Gastrocnemius medialis (tissue), 4 donors: ENCODE measurements at regions not wholly inside any gene's neighbourhood (a gene's known extent, or its start where the extent isn't known, plus 50 kb on each side); places are given as distances from the start of the nearest gene placed in this dataset.

Source experiments
- ATAC-seq, 2 donors: fragments of 150-250 bp; one replicate each; pipeline ENCODE4 v1.9.1; 2016
- DNase-seq, 2 donors: peaks; one replicate each; pipeline ENCODE4 v3.0.0-alpha.2; 2019
- H3K27ac ChIP-seq, 4 donors: fragments of 200-600 bp; sonication (generic); 1 replicate in 1 of 4; 2 replicates in 3 of 4; pipeline ENCODE4 v1.5.1; 2016 to 2018; ENCODE audit warnings: mild to moderate bottlenecking in 2 of 4, moderate library complexity in 1 of 4
- H3K27me3 ChIP-seq, 3 donors: fragments of 200-600 bp; sonication (generic) in 2 of 3; 1 replicate in 1 of 3; 2 replicates in 2 of 3; pipeline versions ENCODE4 v1.5.1 to v1.6.0; 2016 to 2019; ENCODE audit warnings: mild to moderate bottlenecking in 1 of 3, moderate library complexity in 1 of 3
- H3K36me3 ChIP-seq, 2 donors: fragments of 200-600 bp; sonication (generic) in 1 of 2; one replicate each; pipeline ENCODE4 v1.5.1; 2017 to 2018
- H3K4me1 ChIP-seq, 2 donors: fragments of 200-600 bp; sonication (generic) in 1 of 2; one replicate each; pipeline ENCODE4 v1.5.1; 2016 to 2017; ENCODE audit warnings: mild to moderate bottlenecking in 2 of 2
- H3K4me3 ChIP-seq, 4 donors: fragments of 200-600 bp; sonication (generic) in 3 of 4; 1 replicate in 1 of 4; 2 replicates in 3 of 4; pipeline ENCODE4 v1.5.1; 2016 to 2019; ENCODE audit warnings: mild to moderate bottlenecking in 2 of 4
- H3K9me3 ChIP-seq, 3 donors: fragments of 200-600 bp; sonication (generic) in 2 of 3; 1 replicate in 1 of 3; 2 replicates in 2 of 3; pipeline ENCODE4 v1.5.1; 2016 to 2019
- POLR2A ChIP-seq, 2 donors: fragments of 450-650 bp; IDR thresholded peaks; one replicate each; pipeline ENCODE4 v1.6.1; 2017; ENCODE audit warnings: antibody characterized with exemption in 2 of 2, mild to moderate bottlenecking in 2 of 2, moderate library complexity in 2 of 2
- in situ Hi-C, 4 donors: fragments of 200-750 bp; cut with MboI; loops; one replicate each; pipeline versions ENCODE4 v1.15.0 to v1.8.0; 2017; ENCODE audit warnings: low sequenced_read_pairs in 4 of 4
- intact Hi-C: fragments of 100-400 bp; cut with DNase I; formaldehyde crosslinking; loops from one replicate; pipeline ENCODE4 v1.15.1; 2023; ENCODE audit warnings: low total_unique reads
- TF ChIP-seq, protein P1 (sequence below), 5 experiments: fragments of 450-650 bp in 3 of 5; fragments of 200-600 bp in 2 of 5; sonication (generic) in 2 of 5; IDR thresholded peaks in 4 of 5; conservative IDR thresholded peaks in 1 of 5; 1 replicate in 4 of 5; 2 replicates in 1 of 5; pipeline ENCODE4 v1.5.1; 2016 to 2019; ENCODE audit warnings: antibody characterized with exemption in 5 of 5, mild to moderate bottlenecking in 3 of 5, moderate library complexity in 3 of 5

DNA sequence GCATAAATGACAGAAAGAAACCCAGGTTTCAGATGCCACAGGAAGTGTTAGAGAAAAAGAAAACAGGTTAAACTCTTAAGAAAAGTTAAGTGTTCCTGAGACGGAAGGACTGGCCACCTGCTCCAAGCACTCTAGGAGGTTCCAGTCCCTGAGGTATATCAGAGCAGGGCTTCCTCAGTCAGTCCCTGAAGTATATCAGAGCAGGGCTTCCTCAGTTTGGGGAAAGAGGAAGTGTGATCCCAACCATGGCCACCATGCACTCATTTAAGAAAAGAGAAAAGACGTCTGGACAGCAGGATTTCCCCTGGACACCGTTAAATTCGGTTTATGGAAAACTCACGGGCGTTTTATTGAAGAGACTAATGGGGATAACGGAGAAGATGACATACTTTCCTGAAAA, 133.4 kb upstream of the PFKP start:
- Histone ChIP-seq H3K4me3 (no peak overlapping the region), H3K27ac (no peak overlapping the region), H3K9me3 (no peaks in the 10 kb centered on the region), H3K36me3 (no peaks in the 10 kb centered on the region), H3K4me1 (no peaks in the 10 kb centered on the region), H3K27me3 (peaks cover 0 to 16% (median 12%) of the 10 kb centered on the region in 3 donors)
- intact Hi-C loops (no loop called here), in situ Hi-C loops (loop anchor here in 1 of 4 donors (25.0 kb wide), 1 partner anchor 253 kb away; no protein-coding TSS in a partner anchor)
- ATAC-seq (no peak), DNase-seq (no peak)
- TF ChIP-seq, protein P1, sequence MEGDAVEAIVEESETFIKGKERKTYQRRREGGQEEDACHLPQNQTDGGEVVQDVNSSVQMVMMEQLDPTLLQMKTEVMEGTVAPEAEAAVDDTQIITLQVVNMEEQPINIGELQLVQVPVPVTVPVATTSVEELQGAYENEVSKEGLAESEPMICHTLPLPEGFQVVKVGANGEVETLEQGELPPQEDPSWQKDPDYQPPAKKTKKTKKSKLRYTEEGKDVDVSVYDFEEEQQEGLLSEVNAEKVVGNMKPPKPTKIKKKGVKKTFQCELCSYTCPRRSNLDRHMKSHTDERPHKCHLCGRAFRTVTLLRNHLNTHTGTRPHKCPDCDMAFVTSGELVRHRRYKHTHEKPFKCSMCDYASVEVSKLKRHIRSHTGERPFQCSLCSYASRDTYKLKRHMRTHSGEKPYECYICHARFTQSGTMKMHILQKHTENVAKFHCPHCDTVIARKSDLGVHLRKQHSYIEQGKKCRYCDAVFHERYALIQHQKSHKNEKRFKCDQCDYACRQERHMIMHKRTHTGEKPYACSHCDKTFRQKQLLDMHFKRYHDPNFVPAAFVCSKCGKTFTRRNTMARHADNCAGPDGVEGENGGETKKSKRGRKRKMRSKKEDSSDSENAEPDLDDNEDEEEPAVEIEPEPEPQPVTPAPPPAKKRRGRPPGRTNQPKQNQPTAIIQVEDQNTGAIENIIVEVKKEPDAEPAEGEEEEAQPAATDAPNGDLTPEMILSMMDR (IDR thresholded peaks at IDR 0.05 in 4 of 5, conservative IDR thresholded peaks at IDR 0.05 in 1 of 5), result no peak
- no peak for TF ChIP-seq POLR2A (IDR thresholded peaks at IDR 0.05)

DNA sequence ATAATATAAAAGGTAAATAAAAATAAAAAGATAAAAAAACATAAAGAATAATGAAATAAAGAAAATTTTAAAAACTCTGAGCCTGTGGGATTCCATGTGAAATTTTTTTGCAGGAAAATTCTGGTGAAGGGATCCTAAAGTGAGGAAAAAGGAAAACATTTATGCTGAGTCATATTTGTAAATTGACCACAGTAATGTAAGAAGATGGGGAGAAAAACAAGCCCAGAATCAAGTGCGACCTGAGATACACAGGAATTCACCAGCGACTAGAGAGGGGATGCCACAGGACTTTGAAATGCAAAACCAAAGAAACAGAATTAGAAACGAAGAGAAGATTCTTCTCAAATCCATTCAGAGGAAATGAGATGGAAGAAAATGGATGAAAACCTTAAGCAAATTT, 133.8 kb upstream of the PFKP start:
- H3K36me3 ChIP-seq, result no peaks in the 10 kb centered on the region
- H3K9me3 ChIP-seq, result no peaks in the 10 kb centered on the region
- intact Hi-C loops (no loop called here), in situ Hi-C loops (loop anchor here in 1 of 4 donors (25.0 kb wide), 1 partner anchor 254 kb away; no protein-coding TSS in a partner anchor)
- TF ChIP-seq POLR2A (IDR thresholded peaks at IDR 0.05), result no peak
- no peak overlapping the region for H3K4me3 ChIP-seq
- peaks cover 0 to 16% (median 9%) of the 10 kb centered on the region in 3 donors for H3K27me3 ChIP-seq
- no peak for DNase-seq
- ATAC-seq, result no peak
- no peak overlapping the region for H3K27ac ChIP-seq
- no peaks in the 10 kb centered on the region for H3K4me1 ChIP-seq

DNA sequence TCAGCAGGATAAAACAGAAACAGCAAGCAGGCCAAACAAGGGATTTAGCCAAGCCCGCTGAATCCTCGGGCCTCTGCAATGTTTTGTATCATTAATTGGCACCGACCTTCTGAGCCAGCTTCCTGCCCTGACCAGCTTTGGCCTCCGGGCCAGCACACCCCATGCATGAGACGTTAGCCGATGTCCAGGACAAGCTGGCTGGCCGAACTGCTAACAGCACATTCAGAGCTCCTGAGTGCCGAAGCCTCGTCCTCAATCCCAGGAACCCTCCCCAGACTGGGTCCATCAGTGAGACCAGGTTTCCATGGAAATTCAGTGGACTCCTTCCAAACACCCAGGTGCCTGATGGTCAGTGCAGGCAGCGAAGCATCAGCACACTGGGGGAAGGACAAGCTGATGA, 134.3 kb upstream of the PFKP start:
- TF ChIP-seq POLR2A (IDR thresholded peaks at IDR 0.05), result no peak
- no peaks in the 10 kb centered on the region for H3K36me3 ChIP-seq
- no peaks in the 10 kb centered on the region for H3K9me3 ChIP-seq
- no peaks in the 10 kb centered on the region for H3K4me1 ChIP-seq
- in situ Hi-C loops, result loop anchor here in 1 of 4 donors (25.0 kb wide), 1 partner anchor 254 kb away; no protein-coding TSS in a partner anchor
- no peak for ATAC-seq
- H3K27me3 ChIP-seq, result peaks cover 0 to 16% (median 4%) of the 10 kb centered on the region in 3 donors
- no peak overlapping the region for H3K4me3 ChIP-seq
- H3K27ac ChIP-seq, result no peak overlapping the region
- intact Hi-C loops, result no loop called here
- no peak for DNase-seq

DNA sequence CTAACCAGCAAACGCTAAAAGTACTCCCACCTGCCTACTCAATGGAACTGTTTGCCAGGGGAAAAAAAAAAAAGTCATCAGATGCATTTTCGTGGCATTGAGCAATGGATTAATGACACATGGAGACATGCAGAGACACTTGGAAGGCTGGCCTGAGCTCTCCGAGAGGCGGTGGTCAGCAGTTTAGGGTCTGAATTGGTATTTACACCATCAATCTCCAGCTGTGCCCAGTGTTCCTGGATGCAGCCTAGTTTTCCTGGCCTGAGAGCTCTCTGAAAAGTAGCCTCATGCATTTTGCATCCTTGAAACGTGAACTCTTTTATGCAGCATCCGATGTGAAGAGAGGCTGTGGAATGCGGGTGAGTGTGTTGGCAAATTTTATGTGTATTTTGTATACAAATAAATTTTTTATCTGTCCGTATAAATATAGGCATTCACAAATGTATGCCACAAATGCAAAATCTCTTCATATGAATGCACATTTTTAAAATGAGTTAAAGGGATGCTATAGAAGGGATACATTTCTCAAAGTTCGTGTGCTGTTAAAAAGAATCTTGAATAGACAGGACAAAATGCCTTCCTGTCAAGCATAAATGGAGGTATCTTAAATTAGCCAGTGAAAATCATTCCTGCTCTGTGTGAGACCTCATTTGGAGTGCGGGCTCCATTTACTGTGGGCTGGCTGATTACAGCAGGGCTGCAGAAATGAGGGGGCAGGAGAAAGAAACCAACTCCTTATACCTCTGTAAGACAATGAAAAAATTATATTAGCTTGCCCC, 137.7 kb upstream of the PFKP start:
- no peaks in the 10 kb centered on the region for H3K9me3 ChIP-seq

DNA sequence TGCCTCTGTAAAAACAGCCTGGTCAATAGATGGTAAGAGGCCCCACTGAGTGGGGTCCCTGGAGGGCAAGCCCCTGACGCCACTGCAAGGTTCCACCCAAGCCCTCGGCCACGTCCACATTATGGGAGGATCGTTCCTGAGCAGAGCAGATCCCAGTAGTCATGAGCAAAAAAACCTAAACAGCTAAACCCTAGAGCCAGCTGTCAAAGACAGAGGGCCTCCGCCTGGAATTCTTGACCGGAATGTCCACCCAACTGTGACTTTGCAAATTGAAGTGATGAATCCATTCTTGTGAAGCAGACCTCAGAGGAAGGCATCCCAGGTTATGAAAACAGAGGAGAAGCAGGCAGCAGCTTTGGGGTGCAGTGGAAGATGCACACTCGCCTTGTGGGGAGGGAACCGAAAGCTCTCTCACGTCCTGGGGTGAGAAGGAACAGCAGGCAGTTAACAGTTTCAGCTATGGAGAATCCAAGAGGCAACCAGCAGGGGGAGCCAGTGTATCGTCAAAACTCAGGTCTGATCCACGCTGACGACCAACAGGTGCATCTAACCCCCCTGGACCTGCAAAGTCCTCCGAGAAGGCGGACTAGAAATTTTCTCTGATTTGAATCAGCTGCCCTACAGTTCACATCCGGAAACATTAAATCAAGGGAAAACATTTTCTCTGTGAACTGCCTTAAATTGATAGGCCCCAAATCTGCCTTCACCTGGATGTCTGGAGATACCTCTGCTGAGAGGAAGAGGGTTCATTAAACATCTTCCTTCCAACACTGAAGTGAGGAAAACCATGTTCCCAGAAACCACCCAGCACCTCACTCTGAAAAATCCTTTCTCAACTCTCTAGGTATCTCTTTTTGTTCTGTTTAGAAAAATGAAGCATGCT, 139.1 kb upstream of the PFKP start:
- Histone ChIP-seq H3K9me3 (no peaks in the 10 kb centered on the region), H3K27ac (no peak overlapping the region), H3K36me3 (no peaks in the 10 kb centered on the region), H3K27me3 (no peaks in the 10 kb centered on the region), H3K4me3 (no peak overlapping the region), H3K4me1 (no peaks in the 10 kb centered on the region)
- ATAC-seq, result peak; percentile 60 to 90
- TF ChIP-seq, protein P1 (IDR thresholded peaks at IDR 0.05 in 4 of 5, conservative IDR thresholded peaks at IDR 0.05 in 1 of 5), result peak; percentile 39 to 75 (median 64)
- TF ChIP-seq POLR2A (IDR thresholded peaks at IDR 0.05), result no peak
- DNase-seq, result peak; percentile 35 to 54
- intact Hi-C loops (loop anchor here (2.0 to 5.0 kb wide), 2 partner anchors 115 to 269 kb away; no protein-coding TSS in a partner anchor), in situ Hi-C loops (loop anchor here in 2 of 4 donors (5.0 to 25.0 kb wide), 2 partner anchors 104 to 259 kb away; no protein-coding TSS in a partner anchor)

More for the DNA sequence above, 137.7 kb upstream of the PFKP start:
- intact Hi-C loops, result loop anchor here (2.0 to 5.0 kb wide), 2 partner anchors 113 to 268 kb away; no protein-coding TSS in a partner anchor
- H3K4me3 ChIP-seq, result no peak overlapping the region
- no peak for ATAC-seq
- H3K36me3 ChIP-seq, result no peaks in the 10 kb centered on the region
- H3K27ac ChIP-seq, result no peak overlapping the region
- in situ Hi-C loops, result loop anchor here in 2 of 4 donors (5.0 to 25.0 kb wide), 2 partner anchors 103 to 258 kb away; no protein-coding TSS in a partner anchor
- TF ChIP-seq POLR2A (IDR thresholded peaks at IDR 0.05), result no peak
- TF ChIP-seq, protein P1 (IDR thresholded peaks at IDR 0.05 in 4 of 5, conservative IDR thresholded peaks at IDR 0.05 in 1 of 5), result no peak
- no peaks in the 10 kb centered on the region for H3K4me1 ChIP-seq
- H3K27me3 ChIP-seq, result no peaks in the 10 kb centered on the region
- no peak for DNase-seq
